Islet of Langerhans (tissue), 1 donor: ENCODE measurements at regions not wholly inside any gene's neighbourhood (a gene's known extent, or its start where the extent isn't known, plus 50 kb on each side); places are given as distances from the start of the nearest gene placed in this dataset.

Source experiments
- FAIRE-seq: peaks from one replicate; lab custom pipeline; 2011; peaks lifted over from hg19 to GRCh38; lab: Jason Lieb, UNC

DNA sequence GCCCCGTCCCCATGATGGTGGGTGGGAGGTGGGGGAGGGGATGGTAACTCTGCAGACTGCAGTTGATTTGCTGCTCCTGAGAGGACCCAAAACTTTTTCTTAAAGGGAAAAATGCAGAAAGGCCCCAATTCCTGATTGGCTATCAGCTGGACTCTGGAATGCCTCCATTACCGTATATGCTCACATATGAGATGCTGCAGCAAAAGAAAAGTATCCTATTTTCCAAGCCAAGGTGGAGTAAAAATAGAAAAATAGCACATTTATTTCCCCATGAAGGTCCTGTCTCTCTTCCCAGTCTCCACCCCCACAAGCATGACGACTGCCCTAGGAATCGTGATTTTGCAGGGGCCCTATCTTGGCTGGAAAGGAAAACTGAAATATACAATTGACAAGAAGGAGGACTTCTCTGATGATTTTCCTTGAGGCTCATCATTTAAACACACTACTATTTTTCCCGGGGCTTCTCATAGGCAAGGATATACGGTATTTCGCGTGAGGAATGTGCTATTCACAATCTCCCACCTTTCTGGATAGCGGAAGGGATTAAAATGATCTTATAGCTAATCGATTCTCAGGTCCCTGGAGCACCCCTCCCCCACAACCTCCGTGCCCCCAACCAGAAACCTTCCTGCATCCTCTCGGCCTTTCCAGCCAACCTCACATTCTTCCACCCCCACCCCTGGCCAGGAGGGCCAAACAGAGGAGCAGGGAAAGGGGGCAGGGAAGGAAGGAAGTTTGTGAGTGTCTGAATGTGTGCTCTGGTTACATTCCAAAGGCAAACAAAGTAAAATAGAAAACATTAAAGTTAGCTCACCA, 138.9 kb upstream of the CCND2 start:
- no peak for FAIRE-seq

DNA sequence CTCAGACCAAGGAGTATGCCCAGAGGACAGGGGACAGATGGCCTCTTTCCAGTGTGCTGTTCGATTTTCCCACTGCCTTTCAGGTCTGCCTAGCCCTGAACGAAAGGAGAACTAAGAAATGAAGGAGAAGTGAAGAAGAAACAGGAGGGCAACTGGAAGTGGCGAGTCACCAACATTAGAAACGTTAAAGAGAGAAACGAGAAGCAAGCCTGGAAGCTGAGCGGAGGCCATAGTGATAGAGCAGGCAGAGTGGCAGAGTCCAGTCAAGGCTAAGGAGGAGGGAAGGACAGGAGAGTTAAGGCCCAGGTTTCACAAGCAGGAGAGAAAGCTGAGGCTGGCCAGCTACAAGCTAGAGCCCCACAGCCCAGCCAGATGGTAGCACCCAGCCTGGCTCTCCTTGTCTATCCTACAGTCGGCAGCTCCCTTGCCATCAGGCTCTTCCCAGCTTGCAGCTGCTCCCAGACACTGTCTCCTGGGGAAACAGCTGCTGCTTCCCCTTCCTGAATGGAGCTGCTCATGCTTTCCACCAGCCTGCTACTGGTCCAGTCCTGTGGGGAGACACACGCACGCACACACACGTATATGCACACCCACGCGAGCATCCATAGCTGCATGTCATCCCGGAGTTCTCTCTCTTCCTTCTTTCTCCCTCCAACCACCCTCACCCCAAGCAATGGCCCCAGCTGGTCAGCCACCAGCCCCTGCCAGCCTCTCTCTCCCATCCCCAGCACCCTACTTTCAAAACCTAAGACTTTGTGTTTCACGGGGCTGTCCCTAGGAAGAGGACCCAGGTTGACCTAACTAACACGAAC, 139.7 kb upstream of the CCND2 start:
- FAIRE-seq: no peak

GRCh38 chr12:4133029-4133428, 140.5 kb upstream of the CCND2 start:
- no peak for FAIRE-seq

DNA sequence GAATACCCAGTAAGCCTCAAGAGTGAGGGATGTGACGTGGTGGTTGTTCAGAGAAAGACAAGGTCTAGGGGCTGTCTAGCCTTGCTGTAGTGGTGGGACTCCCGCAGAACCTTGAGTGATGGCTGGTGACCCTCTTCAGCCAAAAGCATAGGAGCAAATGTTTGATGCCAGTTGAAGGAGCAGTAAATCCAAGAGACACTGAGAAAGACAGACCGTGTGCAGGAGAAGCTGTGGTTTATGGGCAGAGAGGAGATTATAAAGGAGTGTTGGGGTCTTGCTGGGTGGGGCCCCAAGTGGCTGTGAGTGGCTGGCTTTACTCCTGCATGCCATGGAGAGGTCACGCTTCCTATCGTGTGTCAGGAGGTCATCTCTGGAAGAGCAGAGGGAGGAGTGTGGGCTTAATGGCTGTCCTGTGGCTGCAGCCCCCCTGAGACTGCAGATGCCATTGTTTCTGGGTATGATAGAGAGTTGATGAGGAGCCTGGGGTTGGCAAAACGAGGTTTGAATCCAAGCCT, 152.0 kb upstream of the CCND2 start:
- no peak for FAIRE-seq

DNA sequence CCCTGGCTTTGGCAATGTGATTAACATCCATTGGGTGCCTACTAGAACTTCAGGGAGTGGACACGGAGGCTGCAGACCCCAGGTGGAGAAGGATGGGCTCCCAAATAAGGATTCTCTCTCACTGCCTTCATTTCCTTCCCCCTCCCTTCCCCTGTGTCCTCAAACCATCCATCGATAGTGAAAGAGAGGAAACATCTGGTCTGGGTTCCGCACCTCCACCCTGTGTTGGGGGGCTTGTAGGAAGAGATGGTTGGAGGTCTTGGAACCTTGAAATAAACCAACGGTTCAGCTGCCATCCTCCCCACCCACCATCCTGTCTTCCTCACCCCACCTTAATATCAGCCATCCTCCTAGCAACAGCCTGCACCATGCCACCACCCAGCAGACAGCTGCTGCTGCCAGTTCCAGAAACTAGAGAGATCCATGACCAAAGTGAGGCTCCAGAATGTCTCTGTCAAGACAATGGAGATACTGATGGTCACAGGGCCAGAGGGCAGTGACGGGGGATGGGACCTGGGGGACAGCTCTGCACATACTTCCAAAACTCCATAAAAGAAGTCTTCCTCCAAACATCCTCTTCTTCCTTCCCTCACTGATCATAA, 153.1 kb upstream of the CCND2 start:
- no peak for FAIRE-seq

- no peak for FAIRE-seq
Observed at GRCh38 chr12:4119157-4119761, 154.3 kb upstream of the CCND2 start.

DNA sequence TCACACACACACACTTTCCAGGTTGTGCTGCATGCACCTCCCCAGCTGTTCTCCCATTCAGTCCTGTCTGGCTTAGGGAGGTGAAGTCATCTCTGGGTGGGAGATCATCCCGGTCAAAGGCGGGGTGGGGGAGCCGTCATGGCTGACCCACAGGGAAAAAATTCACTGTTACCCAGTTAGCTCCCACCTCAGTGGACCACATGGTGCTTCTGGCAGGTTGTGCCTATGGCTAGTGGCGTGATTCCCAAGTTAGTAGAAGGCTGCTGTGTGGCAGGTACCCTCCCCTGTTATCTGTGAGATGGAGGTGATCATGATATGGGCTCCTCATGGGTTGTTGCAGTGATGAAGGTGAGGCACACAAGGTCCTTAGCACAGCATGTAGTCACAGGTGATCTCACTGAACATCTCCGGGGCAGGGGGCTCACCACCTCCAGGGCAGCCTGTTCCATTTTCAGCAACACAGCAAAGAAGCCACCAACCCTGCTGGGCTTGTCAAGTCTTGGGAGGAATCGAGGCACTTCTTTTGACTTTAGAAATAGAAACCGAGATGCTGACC, 154.9 kb upstream of the CCND2 start:
- no peak for FAIRE-seq

- FAIRE-seq: no peak
Observed at GRCh38 chr12:4118017-4118510, 155.5 kb upstream of the CCND2 start.

DNA sequence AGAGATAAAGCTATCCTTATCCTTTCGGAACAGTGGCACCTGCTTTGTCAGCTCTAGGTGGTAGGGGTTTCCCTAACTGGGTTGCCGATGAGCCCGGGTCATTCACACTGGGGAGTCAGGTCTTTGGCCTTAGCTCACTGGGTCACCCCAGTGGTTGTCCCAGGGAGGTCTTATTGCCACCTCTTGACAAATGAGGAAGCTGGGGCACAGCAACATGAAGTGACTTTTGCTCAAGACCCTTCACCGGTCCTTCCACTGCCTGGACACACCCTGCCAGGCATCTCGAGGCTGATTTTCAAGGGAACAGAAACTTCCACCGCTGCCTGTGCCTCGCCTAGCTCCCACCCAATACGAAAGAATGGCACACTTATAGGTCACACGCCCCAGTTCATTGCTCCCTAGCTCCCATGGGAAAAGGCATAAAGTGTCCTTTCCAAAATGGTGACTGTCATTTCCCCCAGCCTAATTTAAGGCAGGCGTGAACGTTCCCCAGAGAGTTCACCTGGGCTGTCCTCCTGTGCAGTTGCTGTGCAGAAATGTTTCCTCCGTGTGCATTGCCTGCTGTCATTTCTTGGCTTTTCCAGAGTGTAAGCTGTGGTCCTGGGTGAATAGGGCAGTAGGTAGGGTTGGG, 156.1 kb upstream of the CCND2 start:
- no peak for FAIRE-seq

DNA sequence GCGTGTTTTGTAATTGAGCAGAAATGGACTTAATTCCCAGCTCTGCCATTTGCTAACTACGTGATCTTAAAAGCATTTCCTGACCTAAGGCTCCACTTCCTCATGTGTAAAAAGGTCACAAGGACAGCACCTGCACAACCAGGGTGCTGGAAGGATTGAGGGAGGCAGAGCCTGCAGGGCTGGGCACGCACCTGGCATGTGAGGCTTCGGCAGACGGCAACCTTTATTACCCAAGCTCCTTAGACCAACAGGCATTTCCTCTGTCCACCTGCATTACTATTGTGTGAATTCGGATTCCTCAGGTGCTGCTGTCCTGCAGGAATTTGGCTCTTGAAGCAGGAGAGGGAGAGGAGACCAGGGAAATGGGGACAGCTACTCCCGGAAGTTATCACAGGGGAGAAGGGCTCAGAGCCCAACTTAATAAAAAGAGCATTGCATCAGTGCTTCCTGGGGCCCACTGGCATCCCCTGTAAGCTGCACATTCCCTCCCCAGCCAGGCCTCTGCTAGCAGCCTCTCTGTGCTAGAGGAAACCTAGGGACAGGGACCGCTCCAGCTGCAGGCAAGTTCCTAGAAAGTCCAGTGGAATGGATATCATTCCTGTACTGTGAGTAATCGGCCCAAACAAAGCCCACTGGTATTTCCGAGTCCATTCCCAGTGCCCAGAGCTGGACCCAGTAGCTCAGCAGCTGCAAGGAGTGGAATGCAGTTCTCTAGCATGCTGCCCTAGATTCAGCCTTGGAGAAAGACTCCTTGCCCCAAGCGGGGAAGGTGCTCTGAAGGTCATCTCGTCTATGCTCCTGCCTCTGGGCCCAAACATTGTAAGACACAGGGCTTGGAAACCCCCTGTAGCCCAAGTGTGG, 157.1 kb upstream of the CCND2 start:
- no peak for FAIRE-seq

DNA sequence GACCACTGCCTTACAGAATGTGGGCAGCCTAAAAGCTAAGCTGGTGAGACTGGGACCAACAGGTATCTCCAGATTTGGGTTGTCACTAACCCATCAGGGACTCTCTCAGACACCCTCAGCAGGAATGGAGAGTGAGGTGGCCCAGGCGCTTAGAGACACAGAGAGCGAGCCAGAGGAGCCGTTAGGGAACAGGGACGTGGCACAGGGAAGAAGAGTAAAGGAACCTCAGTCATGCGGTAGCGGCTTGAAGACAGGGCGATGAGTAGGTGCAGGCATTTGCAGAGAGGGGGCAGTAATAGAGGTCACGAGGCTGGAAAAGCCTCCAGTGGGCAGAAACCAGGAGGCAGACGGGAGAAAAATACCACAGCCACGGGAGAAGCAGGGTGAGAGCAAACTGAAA, 158.0 kb upstream of the CCND2 start:
- FAIRE-seq: no peak

- no peak for FAIRE-seq
Observed at GRCh38 chr12:4114986-4115385, 158.6 kb upstream of the CCND2 start.

GRCh38 chr12:4112734-4113325, 160.7 kb upstream of the CCND2 start:
- FAIRE-seq: no peak

- no peak for FAIRE-seq
Observed at GRCh38 chr12:4112290-4112689, 161.3 kb upstream of the CCND2 start.

DNA sequence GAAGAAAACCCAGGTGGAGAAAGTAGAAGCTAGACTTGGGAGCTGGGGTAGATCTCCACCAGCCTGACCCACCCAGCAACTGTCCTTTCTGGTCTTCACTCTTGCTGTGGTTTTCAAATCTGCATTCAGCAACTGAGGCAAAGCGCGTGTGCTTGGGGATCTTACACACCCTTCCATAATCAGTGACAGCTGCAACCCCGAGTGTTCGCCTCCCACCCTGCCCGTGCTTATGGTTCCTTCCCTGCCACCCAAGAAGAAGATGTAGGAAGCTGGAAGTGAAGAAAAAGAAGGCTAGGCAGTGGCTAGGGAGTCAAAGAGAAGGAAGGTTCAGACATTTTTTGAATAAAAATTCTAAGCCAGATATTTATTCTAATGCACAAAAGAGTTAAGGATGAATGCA, 162.6 kb upstream of the CCND2 start:
- no peak for FAIRE-seq

DNA sequence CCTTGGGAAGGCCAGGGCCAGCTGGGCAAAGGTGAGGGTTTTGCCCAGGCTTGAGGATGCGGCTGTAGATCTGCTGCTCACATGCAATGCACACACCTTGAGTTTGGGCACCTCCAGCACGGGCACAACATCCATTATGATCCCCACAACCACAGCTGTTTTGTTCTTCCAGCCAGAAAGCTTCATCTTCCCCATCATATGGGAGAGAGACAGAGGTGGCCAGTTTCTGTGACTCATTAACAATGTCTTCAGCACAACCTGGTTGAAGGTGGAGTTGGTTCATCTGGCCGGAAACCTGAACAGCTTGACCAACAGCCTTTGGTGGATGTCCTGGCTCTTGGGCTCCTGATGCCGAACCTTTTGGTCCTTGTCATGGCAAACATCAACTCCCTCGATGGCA, 163.7 kb upstream of the CCND2 start:
- no peak for FAIRE-seq

DNA sequence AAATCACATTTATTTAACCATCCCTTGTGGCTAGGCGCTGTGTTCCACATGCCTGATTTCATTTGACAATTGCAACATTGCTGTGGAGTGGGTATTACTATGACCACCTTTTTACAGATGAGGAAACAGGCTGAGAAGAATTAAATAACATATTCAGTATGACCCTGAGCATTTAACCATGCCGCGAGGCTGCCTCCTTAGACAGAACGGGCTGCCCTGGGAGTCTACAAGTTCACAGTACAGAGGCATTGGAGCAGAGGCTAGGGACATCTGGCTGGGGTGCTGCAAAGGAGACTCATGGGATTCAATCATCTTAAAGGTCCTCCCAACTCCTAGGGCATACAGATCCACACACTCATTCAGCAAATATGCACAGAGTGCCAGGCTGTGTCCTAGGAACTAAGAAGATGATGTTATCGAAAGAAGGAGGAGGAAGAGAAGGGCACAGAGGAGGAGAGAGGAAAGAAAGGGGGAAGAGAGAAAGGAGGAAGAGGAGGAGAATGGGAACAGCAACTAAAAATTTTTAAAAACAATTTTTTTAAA, 164.7 kb upstream of the CCND2 start:
- FAIRE-seq: no peak

- no peak for FAIRE-seq
Observed at GRCh38 chr12:4107911-4108697, 165.5 kb upstream of the CCND2 start.

DNA sequence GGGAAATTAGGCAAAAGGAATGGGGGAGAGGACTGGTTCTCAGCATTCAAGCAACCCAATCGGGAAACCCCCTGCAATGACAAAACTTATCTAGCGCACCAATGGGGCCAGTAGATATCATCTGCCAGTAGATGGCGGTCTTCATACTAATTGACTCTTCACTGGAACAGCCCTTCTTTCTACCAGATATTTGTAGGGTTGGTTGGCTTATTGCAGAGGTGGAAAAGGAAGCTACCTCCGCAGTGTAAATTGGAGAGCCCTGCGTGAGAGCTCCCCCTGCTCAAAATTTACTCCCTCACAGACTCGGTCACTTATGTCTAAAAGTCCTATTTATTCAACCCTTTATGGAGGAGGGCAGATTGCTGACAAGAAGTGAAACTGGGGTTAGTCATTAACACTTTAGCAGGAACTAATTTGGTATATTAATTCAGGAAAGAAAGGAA, 166.1 kb upstream of the CCND2 start:
- FAIRE-seq: no peak
